RWPE2 (cell line): ENCODE measurements at regions not wholly inside any gene's neighbourhood (a gene's known extent, or its start where the extent isn't known, plus 50 kb on each side); places are given as distances from the start of the nearest gene placed in this dataset.

Experiments used
- ATAC-seq: fragments of 200-7000 bp; cut with Tn5 transposase; 3 replicates; pipeline ENCODE4 v1.9.1; 2021; ENCODE audit warnings: low read depth
- DNase-seq: peaks from one replicate; pipeline ENCODE4 v3.0.0-alpha.2; 2020; ENCODE audit warnings: low spot score
- H3K27ac ChIP-seq: fragments of 450-650 bp; 2 replicates; pipeline ENCODE4 v1.5.1; 2017; ENCODE audit warnings: mild to moderate bottlenecking; ENCODE audit not compliant: poor library complexity, severe bottlenecking
- H3K27me3 ChIP-seq: fragments of 250-450 bp; sonication (Bioruptor Pico); 2 replicates; pipeline ENCODE4 v1.5.1; 2021; ENCODE audit warnings: mild to moderate bottlenecking, moderate library complexity; ENCODE audit not compliant: insufficient read depth, poor library complexity, severe bottlenecking
- H3K36me3 ChIP-seq: fragments of 250-450 bp; sonication (Bioruptor Pico); 2 replicates; pipeline ENCODE4 v1.5.1; 2020; ENCODE audit warnings: low read depth, mild to moderate bottlenecking, moderate library complexity
- H3K4me1 ChIP-seq: fragments of 250-450 bp; sonication (Bioruptor Pico); 2 replicates; pipeline ENCODE4 v1.5.1; 2021; ENCODE audit warnings: mild to moderate bottlenecking, moderate library complexity; ENCODE audit not compliant: insufficient read depth, poor library complexity, severe bottlenecking
- H3K4me3 ChIP-seq: fragments of 250-450 bp; sonication (Bioruptor Pico); 2 replicates; pipeline ENCODE4 v1.5.1; 2021; ENCODE audit warnings: mild to moderate bottlenecking, moderate library complexity; ENCODE audit not compliant: severe bottlenecking
- H3K9me3 ChIP-seq: fragments of 250-450 bp; sonication (Bioruptor Pico); 2 replicates; pipeline ENCODE4 v1.5.1; 2021; ENCODE audit warnings: mild to moderate bottlenecking, moderate library complexity; ENCODE audit not compliant: severe bottlenecking
- CTCF ChIP-seq: fragments of 450-650 bp; IDR thresholded peaks from one replicate; pipeline ENCODE4 v1.5.1; 2017; ENCODE audit warnings: mild to moderate bottlenecking, moderate library complexity; ENCODE audit not compliant: poor library complexity, severe bottlenecking

- peak overlapping the region; percentile 82 for H3K27ac ChIP-seq
- DNase-seq (no peak), ATAC-seq (peak; percentile 87)
- no peak for TF ChIP-seq CTCF
- peaks cover 20% of the 10 kb centered on the region for H3K4me1 ChIP-seq
- no peak overlapping the region for H3K4me3 ChIP-seq
- H3K36me3 ChIP-seq, result no peaks in the 10 kb centered on the region
- no peaks in the 10 kb centered on the region for H3K27me3 ChIP-seq
- no peaks in the 10 kb centered on the region for H3K9me3 ChIP-seq
These were observed 52.7 kb upstream of the ERCC6L2 start for GRCh38 chr9:95822583-95823431.

- DNase-seq (no peak), ATAC-seq (no peak)
- Histone ChIP-seq H3K36me3 (no peaks in the 10 kb centered on the region), H3K4me3 (no peak overlapping the region), H3K27me3 (no peaks in the 10 kb centered on the region), H3K4me1 (peaks cover 24% of the 10 kb centered on the region), H3K9me3 (no peaks in the 10 kb centered on the region), H3K27ac (peak overlapping the region; percentile 82)
- no peak for TF ChIP-seq CTCF
These were observed 53.5 kb upstream of the ERCC6L2 start for GRCh38 chr9:95822015-95822414.

- DNase-seq, result no peak
- Histone ChIP-seq H3K4me1 (peaks cover 31% of the 10 kb centered on the region), H3K27ac (peak overlapping the region; percentile 11), H3K27me3 (no peaks in the 10 kb centered on the region), H3K4me3 (no peak overlapping the region), H3K36me3 (no peaks in the 10 kb centered on the region), H3K9me3 (no peaks in the 10 kb centered on the region)
- no peak for TF ChIP-seq CTCF
- no peak for ATAC-seq
These were observed 55.4 kb upstream of the ERCC6L2 start for GRCh38 chr9:95820074-95820473.

DNA sequence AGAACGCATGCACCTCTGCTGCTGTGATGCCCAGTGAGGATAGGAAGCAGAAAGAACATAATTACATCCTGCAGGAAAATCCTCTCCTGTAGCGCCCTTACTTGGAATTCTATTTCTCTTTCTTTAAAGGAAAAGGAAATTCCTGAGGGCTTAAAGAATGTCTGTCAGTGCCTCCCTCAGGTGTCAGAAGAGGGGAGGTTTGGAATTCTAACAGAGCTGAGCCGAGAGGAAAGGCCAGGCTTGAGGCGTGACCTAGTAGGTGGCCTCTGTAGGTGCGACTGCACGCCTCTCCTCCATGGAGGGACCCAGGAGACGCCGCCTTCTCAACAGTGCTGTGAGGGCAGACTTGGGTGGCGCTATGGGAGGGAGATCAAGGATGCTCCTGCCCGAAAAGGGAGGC, 55.9 kb upstream of the ERCC6L2 start:
- no peaks in the 10 kb centered on the region for H3K36me3 ChIP-seq
- no peaks in the 10 kb centered on the region for H3K9me3 ChIP-seq
- peaks cover 35% of the 10 kb centered on the region for H3K4me1 ChIP-seq
- DNase-seq (no peak), ATAC-seq (no peak)
- peak overlapping the region; percentile 11 for H3K27ac ChIP-seq
- no peak overlapping the region for H3K4me3 ChIP-seq
- no peaks in the 10 kb centered on the region for H3K27me3 ChIP-seq
- TF ChIP-seq CTCF, result no peak

- DNase-seq (no peak), ATAC-seq (no peak)
- peaks cover 25% of the 10 kb centered on the region for H3K4me1 ChIP-seq
- TF ChIP-seq CTCF, result no peak
- no peaks in the 10 kb centered on the region for H3K36me3 ChIP-seq
- no peaks in the 10 kb centered on the region for H3K27me3 ChIP-seq
- H3K4me3 ChIP-seq, result no peak overlapping the region
- H3K9me3 ChIP-seq, result no peaks in the 10 kb centered on the region
- peak overlapping the region; percentile 40 for H3K27ac ChIP-seq
These were observed 58.3 kb upstream of the ERCC6L2 start for GRCh38 chr9:95817205-95817604.
